Gastrocnemius medialis (tissue), 4 donors: ENCODE measurements at regions not wholly inside any gene's neighbourhood (a gene's known extent, or its start where the extent isn't known, plus 50 kb on each side); places are given as distances from the start of the nearest gene placed in this dataset.

Source experiments
- POLR2A ChIP-seq, 2 donors: fragments of 450-650 bp; IDR thresholded peaks; one replicate each; pipeline ENCODE4 v1.6.1; 2017; ENCODE audit warnings: antibody characterized with exemption in 2 of 2, mild to moderate bottlenecking in 2 of 2, moderate library complexity in 2 of 2
- TF ChIP-seq, protein P1 (sequence below), 5 experiments: fragments of 450-650 bp in 3 of 5; fragments of 200-600 bp in 2 of 5; sonication (generic) in 2 of 5; IDR thresholded peaks in 4 of 5; conservative IDR thresholded peaks in 1 of 5; 1 replicate in 4 of 5; 2 replicates in 1 of 5; pipeline ENCODE4 v1.5.1; 2016 to 2019; ENCODE audit warnings: antibody characterized with exemption in 5 of 5, mild to moderate bottlenecking in 3 of 5, moderate library complexity in 3 of 5

- TF ChIP-seq, protein P1, sequence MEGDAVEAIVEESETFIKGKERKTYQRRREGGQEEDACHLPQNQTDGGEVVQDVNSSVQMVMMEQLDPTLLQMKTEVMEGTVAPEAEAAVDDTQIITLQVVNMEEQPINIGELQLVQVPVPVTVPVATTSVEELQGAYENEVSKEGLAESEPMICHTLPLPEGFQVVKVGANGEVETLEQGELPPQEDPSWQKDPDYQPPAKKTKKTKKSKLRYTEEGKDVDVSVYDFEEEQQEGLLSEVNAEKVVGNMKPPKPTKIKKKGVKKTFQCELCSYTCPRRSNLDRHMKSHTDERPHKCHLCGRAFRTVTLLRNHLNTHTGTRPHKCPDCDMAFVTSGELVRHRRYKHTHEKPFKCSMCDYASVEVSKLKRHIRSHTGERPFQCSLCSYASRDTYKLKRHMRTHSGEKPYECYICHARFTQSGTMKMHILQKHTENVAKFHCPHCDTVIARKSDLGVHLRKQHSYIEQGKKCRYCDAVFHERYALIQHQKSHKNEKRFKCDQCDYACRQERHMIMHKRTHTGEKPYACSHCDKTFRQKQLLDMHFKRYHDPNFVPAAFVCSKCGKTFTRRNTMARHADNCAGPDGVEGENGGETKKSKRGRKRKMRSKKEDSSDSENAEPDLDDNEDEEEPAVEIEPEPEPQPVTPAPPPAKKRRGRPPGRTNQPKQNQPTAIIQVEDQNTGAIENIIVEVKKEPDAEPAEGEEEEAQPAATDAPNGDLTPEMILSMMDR (IDR thresholded peaks at IDR 0.05 in 4 of 5, conservative IDR thresholded peaks at IDR 0.05 in 1 of 5), result no peak
- no peak for TF ChIP-seq POLR2A (IDR thresholded peaks at IDR 0.05)
These were observed 81.4 kb upstream of the ZNF618 start for GRCh38 chr9:113794721-113795120.
